Trophoblast cell (in vitro differentiated cells and primary cell): ENCODE measurements at regions not wholly inside any gene's neighbourhood (a gene's known extent, or its start where the extent isn't known, plus 50 kb on each side); places are given as distances from the start of the nearest gene placed in this dataset.

ENCODE experiments used
- DNase-seq, 2 donors: peaks; one replicate each; pipeline ENCODE4 v3.0.0-alpha.2; 2016
- H2AFZ ChIP-seq: 2 replicates; pipeline ENCODE4 v1.6.1; 2013; ENCODE audit warnings: low read length, moderate library complexity, mild to moderate bottlenecking; ENCODE audit not compliant: insufficient read depth, poor library complexity
- H2AK5ac ChIP-seq: 2 replicates; pipeline ENCODE4 v1.6.1; 2013; ENCODE audit warnings: mild to moderate bottlenecking, low read length
- H2BK120ac ChIP-seq: 2 replicates; pipeline ENCODE4 v1.6.1; 2013; ENCODE audit warnings: low read length, mild to moderate bottlenecking, moderate library complexity; ENCODE audit not compliant: insufficient read depth, poor library complexity
- H2BK12ac ChIP-seq: 2 replicates; pipeline ENCODE4 v1.6.1; 2013; ENCODE audit warnings: mild to moderate bottlenecking, low read length, moderate library complexity
- H2BK5ac ChIP-seq: 2 replicates; pipeline ENCODE4 v1.6.1; 2013; ENCODE audit warnings: low read length, low read depth, moderate library complexity, mild to moderate bottlenecking; ENCODE audit not compliant: poor library complexity
- H3K14ac ChIP-seq: 2 replicates; pipeline ENCODE4 v1.6.1; 2013; ENCODE audit warnings: mild to moderate bottlenecking, low read length
- H3K18ac ChIP-seq: 2 replicates; pipeline ENCODE4 v1.6.1; 2013; ENCODE audit warnings: mild to moderate bottlenecking, low read length
- H3K23ac ChIP-seq: 2 replicates; pipeline ENCODE4 v1.6.1; 2013; ENCODE audit warnings: low read length
- H3K27ac ChIP-seq: 2 replicates; pipeline ENCODE4 v1.5.1; 2013; ENCODE audit warnings: low read depth, mild to moderate bottlenecking, inconsistent platforms, low read length, moderate library complexity
- H3K27me3 ChIP-seq: 2 replicates; pipeline ENCODE4 v1.6.1; 2013; ENCODE audit warnings: inconsistent platforms, mild to moderate bottlenecking, low read length, moderate library complexity; ENCODE audit not compliant: insufficient read depth
- H3K36me3 ChIP-seq, 2 experiments: 1 replicate in 1 of 2; 2 replicates in 1 of 2; pipeline ENCODE4 v1.6.1; 2013; ENCODE audit warnings: low read length in 2 of 2, mild to moderate bottlenecking in 2 of 2, moderate library complexity in 1 of 2; ENCODE audit not compliant: insufficient read depth in 2 of 2, control insufficient read depth in 1 of 2
- H3K4ac ChIP-seq: 2 replicates; pipeline ENCODE4 v1.6.1; 2013; ENCODE audit warnings: low read depth, mild to moderate bottlenecking, low read length, moderate library complexity
- H3K4me1 ChIP-seq, 2 experiments: 1 replicate in 1 of 2; 2 replicates in 1 of 2; pipeline ENCODE4 v1.6.1; 2013; ENCODE audit warnings: low read length in 2 of 2, mild to moderate bottlenecking in 2 of 2, moderate library complexity in 1 of 2; ENCODE audit not compliant: insufficient read depth in 2 of 2, control insufficient read depth in 1 of 2
- H3K4me2 ChIP-seq: 2 replicates; pipeline ENCODE4 v1.6.1; 2013; ENCODE audit warnings: inconsistent platforms, mild to moderate bottlenecking, low read length, moderate library complexity
- H3K4me3 ChIP-seq: 2 replicates; pipeline ENCODE4 v1.5.1; 2013; ENCODE audit warnings: mild to moderate bottlenecking, low read depth, low read length, inconsistent platforms
- H3K79me1 ChIP-seq: one replicate; pipeline ENCODE4 v1.6.1; 2013; ENCODE audit warnings: low read length
- H3K79me2 ChIP-seq: 2 replicates; pipeline ENCODE4 v1.6.1; 2013; ENCODE audit warnings: low read length, mild to moderate bottlenecking; ENCODE audit not compliant: control insufficient read depth, insufficient read depth, poor library complexity
- H3K9ac ChIP-seq: 2 replicates; pipeline ENCODE4 v1.6.1; 2013; ENCODE audit warnings: mild to moderate bottlenecking, low read length
- H3K9me3 ChIP-seq: 2 replicates; pipeline ENCODE4 v1.6.1; 2013; ENCODE audit warnings: low read depth, mild to moderate bottlenecking, control low read depth, inconsistent platforms, low read length; ENCODE audit not compliant: insufficient read depth
- H4K12ac ChIP-seq: 2 replicates; pipeline ENCODE4 v1.6.1; 2013; ENCODE audit warnings: low read depth, mild to moderate bottlenecking, low read length, moderate library complexity
- H4K8ac ChIP-seq: 2 replicates; pipeline ENCODE4 v1.6.1; 2013; ENCODE audit warnings: low read depth, mild to moderate bottlenecking, low read length, moderate library complexity
- H4K91ac ChIP-seq: one replicate; pipeline ENCODE4 v1.6.1; 2013; ENCODE audit warnings: low read depth, mild to moderate bottlenecking, low read length, moderate library complexity
- WGBS: extraction: QIAGEN DNeasy Blood & Tissue Kit; methylation state at CpG from one replicate; pipeline ENCODE4 v1.1.7; 2013; ENCODE audit warnings: missing lambda C conversion rate; ENCODE audit not compliant: insufficient read length, insufficient coverage; ENCODE audit errors: extremely low coverage; 5-methylcytosine and 5-hydroxymethylcytosine counted together

GRCh38 chr5:176743868-176744583, 66.3 kb upstream of the UNC5A start:
- Histone ChIP-seq H3K4me3 (no peak overlapping the region), H3K4ac (no peak overlapping the region), H3K14ac (no peak overlapping the region), H3K18ac (no peak overlapping the region), H4K12ac (no peak overlapping the region), H2AK5ac (no peak overlapping the region), H2AFZ (no peak overlapping the region), H2BK120ac (no peak overlapping the region), H3K9ac (no peak overlapping the region), H3K79me1 (no peaks in the 10 kb centered on the region), H3K36me3 (no peaks in the 10 kb centered on the region), H3K23ac (no peak overlapping the region), H2BK12ac (no peak overlapping the region), H4K91ac (no peak overlapping the region), H2BK5ac (no peak overlapping the region), H3K4me2 (no peak overlapping the region), H3K27me3 (peaks cover 15% of the 10 kb centered on the region), H3K79me2 (no peaks in the 10 kb centered on the region), H4K8ac (no peak overlapping the region), H3K27ac (no peak overlapping the region), H3K4me1 (peaks cover 4 to 6% of the 10 kb centered on the region in 2 experiments), H3K9me3 (peaks cover 9% of the 10 kb centered on the region)
- no CpG with 5 or more reads among the region's 25 CpGs for WGBS
- DNase-seq, result no peak

- Histone ChIP-seq H3K9ac (no peak overlapping the region), H3K4me2 (no peak overlapping the region), H2BK12ac (no peak overlapping the region), H2AFZ (no peak overlapping the region), H3K79me1 (no peaks in the 10 kb centered on the region), H4K91ac (no peak overlapping the region), H3K9me3 (peaks cover 9% of the 10 kb centered on the region), H2AK5ac (no peak overlapping the region), H3K18ac (no peak overlapping the region), H3K79me2 (no peaks in the 10 kb centered on the region), H4K12ac (no peak overlapping the region), H3K4ac (no peak overlapping the region), H4K8ac (no peak overlapping the region), H2BK120ac (no peak overlapping the region), H3K14ac (no peak overlapping the region), H3K4me3 (no peak overlapping the region), H3K27me3 (peaks cover 15% of the 10 kb centered on the region), H3K36me3 (no peaks in the 10 kb centered on the region), H3K4me1 (peaks cover 6 to 7% of the 10 kb centered on the region in 2 experiments), H3K27ac (no peak overlapping the region), H3K23ac (no peak overlapping the region), H2BK5ac (no peak overlapping the region)
- no peak for DNase-seq
- no CpG with 5 or more reads among the region's 8 CpGs for WGBS
Observed at GRCh38 chr5:176744584-176744965, 65.8 kb upstream of the UNC5A start.

- Histone ChIP-seq H2AK5ac (no peak overlapping the region), H2AFZ (no peak overlapping the region), H3K36me3 (no peaks in the 10 kb centered on the region), H3K23ac (no peak overlapping the region), H3K9me3 (peaks cover 6% of the 10 kb centered on the region), H3K27ac (no peak overlapping the region), H4K8ac (no peak overlapping the region), H3K14ac (no peak overlapping the region), H4K12ac (no peak overlapping the region), H3K79me1 (no peaks in the 10 kb centered on the region), H2BK12ac (no peak overlapping the region), H2BK5ac (no peak overlapping the region), H3K4me3 (no peak overlapping the region), H3K4me2 (no peak overlapping the region), H3K27me3 (peaks cover 15% of the 10 kb centered on the region), H3K79me2 (no peaks in the 10 kb centered on the region), H4K91ac (no peak overlapping the region), H3K9ac (no peak overlapping the region), H2BK120ac (no peak overlapping the region), H3K18ac (no peak overlapping the region), H3K4me1 (peaks cover 6 to 7% of the 10 kb centered on the region in 2 experiments), H3K4ac (no peak overlapping the region)
- no CpG with 5 or more reads among the region's 5 CpGs for WGBS
- no peak for DNase-seq
Observed at GRCh38 chr5:176747670-176748072, 62.7 kb upstream of the UNC5A start.

- Histone ChIP-seq H4K12ac (no peak overlapping the region), H2BK5ac (no peak overlapping the region), H3K4me1 (peaks cover 3 to 5% of the 10 kb centered on the region in 2 experiments), H2BK120ac (no peak overlapping the region), H3K9me3 (peaks cover 3% of the 10 kb centered on the region), H3K4me3 (no peak overlapping the region), H3K4ac (no peak overlapping the region), H3K4me2 (no peak overlapping the region), H2AK5ac (no peak overlapping the region), H3K14ac (no peak overlapping the region), H3K79me1 (no peaks in the 10 kb centered on the region), H3K23ac (no peak overlapping the region), H4K8ac (no peak overlapping the region), H3K9ac (no peak overlapping the region), H2AFZ (no peak overlapping the region), H3K18ac (no peak overlapping the region), H3K36me3 (no peaks in the 10 kb centered on the region), H3K79me2 (no peaks in the 10 kb centered on the region), H3K27ac (no peak overlapping the region), H4K91ac (no peak overlapping the region), H3K27me3 (peaks cover 11% of the 10 kb centered on the region), H2BK12ac (no peak overlapping the region)
- WGBS, result no CpG with 5 or more reads among the region's 24 CpGs
- DNase-seq, result no peak
Observed at GRCh38 chr5:176748073-176748966, 62.0 kb upstream of the UNC5A start.
